ENCODE measurements at regions not wholly inside any gene's neighbourhood (a gene's known extent, or its start where the extent isn't known, plus 50 kb on each side); places are given as distances from the start of the nearest gene placed in this dataset.

DNA sequence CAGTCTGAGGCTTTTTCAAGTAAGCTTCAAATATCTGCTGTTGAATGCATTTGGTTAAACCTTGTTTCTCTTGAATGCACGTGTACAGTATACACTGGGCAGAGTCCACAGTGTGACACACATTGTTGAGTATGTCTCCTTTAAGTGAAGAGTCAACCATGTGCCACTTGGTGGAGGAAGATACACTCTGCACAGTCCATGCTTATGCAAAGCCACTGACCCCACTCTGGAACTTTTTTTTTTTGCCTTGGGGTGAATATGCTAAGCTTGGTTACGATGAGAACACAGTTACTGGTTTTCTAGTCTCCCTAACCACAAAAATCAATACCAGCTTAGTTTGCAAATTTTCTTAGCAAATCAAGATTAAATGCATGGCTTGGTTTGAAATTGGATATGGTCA is 186.8 kb upstream of the VIPR2 start:
- TF ChIP-seq TCF12 (IDR thresholded peaks at IDR 0.05; ENCODE audit: low read depth), result no peak
- TF ChIP-seq, protein P1, sequence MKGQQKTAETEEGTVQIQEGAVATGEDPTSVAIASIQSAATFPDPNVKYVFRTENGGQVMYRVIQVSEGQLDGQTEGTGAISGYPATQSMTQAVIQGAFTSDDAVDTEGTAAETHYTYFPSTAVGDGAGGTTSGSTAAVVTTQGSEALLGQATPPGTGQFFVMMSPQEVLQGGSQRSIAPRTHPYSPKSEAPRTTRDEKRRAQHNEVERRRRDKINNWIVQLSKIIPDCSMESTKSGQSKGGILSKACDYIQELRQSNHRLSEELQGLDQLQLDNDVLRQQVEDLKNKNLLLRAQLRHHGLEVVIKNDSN (IDR thresholded peaks at IDR 0.05), result no peak
- no peak for TF ChIP-seq YY1 (IDR thresholded peaks at IDR 0.05; ENCODE audit: low read depth)
- no peak for TF ChIP-seq EP300 (IDR thresholded peaks at IDR 0.05; ENCODE audit: borderline replicate concordance)
- TF ChIP-seq TEAD4 (IDR thresholded peaks at IDR 0.05), result no peak
- TF ChIP-seq RAD21 (IDR thresholded peaks at IDR 0.05; ENCODE audit: low read depth), result no peak
- TF ChIP-seq EGR1 (IDR thresholded peaks at IDR 0.05), result no peak
- no peak for TF ChIP-seq ZBTB7A (IDR thresholded peaks at IDR 0.05; ENCODE audit: low read depth)
- TF ChIP-seq, protein P2, sequence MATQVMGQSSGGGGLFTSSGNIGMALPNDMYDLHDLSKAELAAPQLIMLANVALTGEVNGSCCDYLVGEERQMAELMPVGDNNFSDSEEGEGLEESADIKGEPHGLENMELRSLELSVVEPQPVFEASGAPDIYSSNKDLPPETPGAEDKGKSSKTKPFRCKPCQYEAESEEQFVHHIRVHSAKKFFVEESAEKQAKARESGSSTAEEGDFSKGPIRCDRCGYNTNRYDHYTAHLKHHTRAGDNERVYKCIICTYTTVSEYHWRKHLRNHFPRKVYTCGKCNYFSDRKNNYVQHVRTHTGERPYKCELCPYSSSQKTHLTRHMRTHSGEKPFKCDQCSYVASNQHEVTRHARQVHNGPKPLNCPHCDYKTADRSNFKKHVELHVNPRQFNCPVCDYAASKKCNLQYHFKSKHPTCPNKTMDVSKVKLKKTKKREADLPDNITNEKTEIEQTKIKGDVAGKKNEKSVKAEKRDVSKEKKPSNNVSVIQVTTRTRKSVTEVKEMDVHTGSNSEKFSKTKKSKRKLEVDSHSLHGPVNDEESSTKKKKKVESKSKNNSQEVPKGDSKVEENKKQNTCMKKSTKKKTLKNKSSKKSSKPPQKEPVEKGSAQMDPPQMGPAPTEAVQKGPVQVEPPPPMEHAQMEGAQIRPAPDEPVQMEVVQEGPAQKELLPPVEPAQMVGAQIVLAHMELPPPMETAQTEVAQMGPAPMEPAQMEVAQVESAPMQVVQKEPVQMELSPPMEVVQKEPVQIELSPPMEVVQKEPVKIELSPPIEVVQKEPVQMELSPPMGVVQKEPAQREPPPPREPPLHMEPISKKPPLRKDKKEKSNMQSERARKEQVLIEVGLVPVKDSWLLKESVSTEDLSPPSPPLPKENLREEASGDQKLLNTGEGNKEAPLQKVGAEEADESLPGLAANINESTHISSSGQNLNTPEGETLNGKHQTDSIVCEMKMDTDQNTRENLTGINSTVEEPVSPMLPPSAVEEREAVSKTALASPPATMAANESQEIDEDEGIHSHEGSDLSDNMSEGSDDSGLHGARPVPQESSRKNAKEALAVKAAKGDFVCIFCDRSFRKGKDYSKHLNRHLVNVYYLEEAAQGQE (IDR thresholded peaks at IDR 0.05; ENCODE audit: low read depth), result no peak
- TF ChIP-seq CEBPB (IDR thresholded peaks at IDR 0.05), result no peak
- TF ChIP-seq TAF1 (IDR thresholded peaks at IDR 0.05; ENCODE audit: low read depth), result no peak
- no peak for TF ChIP-seq FOXM1 (IDR thresholded peaks at IDR 0.05; ENCODE audit: borderline replicate concordance, low read depth)
- TF ChIP-seq, protein P3, sequence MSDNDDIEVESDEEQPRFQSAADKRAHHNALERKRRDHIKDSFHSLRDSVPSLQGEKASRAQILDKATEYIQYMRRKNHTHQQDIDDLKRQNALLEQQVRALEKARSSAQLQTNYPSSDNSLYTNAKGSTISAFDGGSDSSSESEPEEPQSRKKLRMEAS (IDR thresholded peaks at IDR 0.05), result no peak
- TF ChIP-seq NFIC (IDR thresholded peaks at IDR 0.05), result no peak

All from Ishikawa (cell line).